Jurkat, Clone E6-1 (cell line): ENCODE measurements at regions not wholly inside any gene's neighbourhood (a gene's known extent, or its start where the extent isn't known, plus 50 kb on each side); places are given as distances from the start of the nearest gene placed in this dataset.

ENCODE experiments used
- DNase-seq: peaks from one replicate; pipeline ENCODE4 v3.0.0-alpha.2; 2011; ENCODE audit warnings: low read depth, low spot score
- H3K4me3 ChIP-seq: 2 replicates; pipeline ENCODE4 v1.5.1; 2011; ENCODE audit warnings: mild to moderate bottlenecking, low read length, control low read depth, moderate library complexity

- H3K4me3 ChIP-seq = no peak overlapping the region
- no peak for DNase-seq
These were observed 183.0 kb downstream of the THBS2 start for GRCh38 chr6:169070506-169071176.

- no peak overlapping the region for H3K4me3 ChIP-seq
- no peak for DNase-seq
These were observed 184.3 kb downstream of the THBS2 start for GRCh38 chr6:169069356-169069755.

GRCh38 chr6:169064194-169064593, 189.5 kb downstream of the THBS2 start:
- DNase-seq = no peak

GRCh38 chr6:169062272-169062671, 191.4 kb downstream of the THBS2 start:
- DNase-seq = no peak
- no peak overlapping the region for H3K4me3 ChIP-seq

More at GRCh38 chr6:169064194-169064593, 189.5 kb downstream of the THBS2 start:
- no peak overlapping the region for H3K4me3 ChIP-seq

- no peak overlapping the region for H3K4me3 ChIP-seq
- DNase-seq = no peak
These were observed 195.0 kb downstream of the THBS2 start for GRCh38 chr6:169058634-169059033.

GRCh38 chr6:169052462-169052861, 201.2 kb downstream of the THBS2 start:
- H3K4me3 ChIP-seq = no peak overlapping the region
- DNase-seq = no peak

- DNase-seq = no peak
- no peak overlapping the region for H3K4me3 ChIP-seq
These were observed 202.3 kb downstream of the THBS2 start for GRCh38 chr6:169051371-169051770.

- no peak for DNase-seq
- no peak overlapping the region for H3K4me3 ChIP-seq
These were observed 204.8 kb downstream of the THBS2 start for GRCh38 chr6:169048865-169049205.

- H3K4me3 ChIP-seq = no peak overlapping the region
- no peak for DNase-seq
These were observed 205.3 kb downstream of the THBS2 start for GRCh38 chr6:169048185-169048864.

GRCh38 chr6:169047345-169047744, 206.3 kb downstream of the THBS2 start:
- DNase-seq = no peak
- H3K4me3 ChIP-seq = no peak overlapping the region

- H3K4me3 ChIP-seq = no peak overlapping the region
- no peak for DNase-seq
These were observed 207.0 kb downstream of the THBS2 start for GRCh38 chr6:169046483-169047192.

GRCh38 chr6:169046021-169046420, 207.6 kb downstream of the THBS2 start:
- no peak overlapping the region for H3K4me3 ChIP-seq
- DNase-seq = no peak

- no peak for DNase-seq
- no peak overlapping the region for H3K4me3 ChIP-seq
These were observed 208.2 kb downstream of the THBS2 start for GRCh38 chr6:169045486-169045885.

- DNase-seq = no peak
These were observed 209.0 kb downstream of the THBS2 start for GRCh38 chr6:169044381-169045230.

GRCh38 chr6:169042061-169042460, 211.6 kb downstream of the THBS2 start:
- H3K4me3 ChIP-seq = no peak overlapping the region

More at GRCh38 chr6:169044381-169045230, 209.0 kb downstream of the THBS2 start:
- H3K4me3 ChIP-seq = no peak overlapping the region

GRCh38 chr6:169041078-169041477, 212.6 kb downstream of the THBS2 start:
- no peak overlapping the region for H3K4me3 ChIP-seq
- no peak for DNase-seq

More at GRCh38 chr6:169042061-169042460, 211.6 kb downstream of the THBS2 start:
- no peak for DNase-seq

- no peak for DNase-seq
- H3K4me3 ChIP-seq = no peak overlapping the region
These were observed 215.0 kb downstream of the THBS2 start for GRCh38 chr6:169038691-169039090.

- no peak overlapping the region for H3K4me3 ChIP-seq
- no peak for DNase-seq
These were observed 218.0 kb downstream of the THBS2 start for GRCh38 chr6:169035385-169036240.
